ENCODE measurements at regions not wholly inside any gene's neighbourhood (a gene's known extent, or its start where the extent isn't known, plus 50 kb on each side); places are given as distances from the start of the nearest gene placed in this dataset.
A peak's percentile ranks its signal among the peaks of the same experiment; 100 is the strongest.

GRCh38 chr10:129031844-129032150, 435.2 kb upstream of the MGMT start:
- H3K4me3 ChIP-seq (ENCODE audit: low read depth in 2 of 2, low read length in 1 of 2), result peak overlapping the region in 1 of 2 experiments; percentile 46; a peak in 1 of 4 replicates
- CTCF ChIA-PET, result interaction anchor here (0.7 to 3.8 kb wide), 27 partner anchors 10 to 1095 kb away, joined by 3 to 66 read pairs (median 4); no protein-coding TSS in a partner anchor

More at GRCh38 chr10:129031844-129032150, 435.2 kb upstream of the MGMT start:
- no peak overlapping the region for H3K27ac ChIP-seq (ENCODE audit: low read depth in 2 of 2, low read length in 1 of 2)
- no peak overlapping the region for H3K4me2 ChIP-seq
- H3K9me3 ChIP-seq, result no peaks in the 10 kb centered on the region
- H3K4me1 ChIP-seq (ENCODE audit: control insufficient read depth in 1 of 2, insufficient read depth in 2 of 2, low read depth in 1 of 2, low read length in 1 of 2), result no peaks in the 10 kb centered on the region; a peak in 1 of 4 replicates
- H3K27me3 ChIP-seq (ENCODE audit: insufficient read depth), result no peaks in the 10 kb centered on the region
- WGBS (ENCODE audit: low lambda C conversion rate), result 20% methylated on average over 2 of the region's 2 CpGs
- TF ChIP-seq, protein P1, sequence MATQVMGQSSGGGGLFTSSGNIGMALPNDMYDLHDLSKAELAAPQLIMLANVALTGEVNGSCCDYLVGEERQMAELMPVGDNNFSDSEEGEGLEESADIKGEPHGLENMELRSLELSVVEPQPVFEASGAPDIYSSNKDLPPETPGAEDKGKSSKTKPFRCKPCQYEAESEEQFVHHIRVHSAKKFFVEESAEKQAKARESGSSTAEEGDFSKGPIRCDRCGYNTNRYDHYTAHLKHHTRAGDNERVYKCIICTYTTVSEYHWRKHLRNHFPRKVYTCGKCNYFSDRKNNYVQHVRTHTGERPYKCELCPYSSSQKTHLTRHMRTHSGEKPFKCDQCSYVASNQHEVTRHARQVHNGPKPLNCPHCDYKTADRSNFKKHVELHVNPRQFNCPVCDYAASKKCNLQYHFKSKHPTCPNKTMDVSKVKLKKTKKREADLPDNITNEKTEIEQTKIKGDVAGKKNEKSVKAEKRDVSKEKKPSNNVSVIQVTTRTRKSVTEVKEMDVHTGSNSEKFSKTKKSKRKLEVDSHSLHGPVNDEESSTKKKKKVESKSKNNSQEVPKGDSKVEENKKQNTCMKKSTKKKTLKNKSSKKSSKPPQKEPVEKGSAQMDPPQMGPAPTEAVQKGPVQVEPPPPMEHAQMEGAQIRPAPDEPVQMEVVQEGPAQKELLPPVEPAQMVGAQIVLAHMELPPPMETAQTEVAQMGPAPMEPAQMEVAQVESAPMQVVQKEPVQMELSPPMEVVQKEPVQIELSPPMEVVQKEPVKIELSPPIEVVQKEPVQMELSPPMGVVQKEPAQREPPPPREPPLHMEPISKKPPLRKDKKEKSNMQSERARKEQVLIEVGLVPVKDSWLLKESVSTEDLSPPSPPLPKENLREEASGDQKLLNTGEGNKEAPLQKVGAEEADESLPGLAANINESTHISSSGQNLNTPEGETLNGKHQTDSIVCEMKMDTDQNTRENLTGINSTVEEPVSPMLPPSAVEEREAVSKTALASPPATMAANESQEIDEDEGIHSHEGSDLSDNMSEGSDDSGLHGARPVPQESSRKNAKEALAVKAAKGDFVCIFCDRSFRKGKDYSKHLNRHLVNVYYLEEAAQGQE (IDR thresholded peaks at IDR 0.05; ENCODE audit: low read depth, low read length), result no peak
- TF ChIP-seq CHD2 (IDR thresholded peaks at IDR 0.05; ENCODE audit: low read length, partially characterized antibody) (no peak), ELF1 (IDR thresholded peaks at IDR 0.05) (no peak), CTCF (IDR thresholded peaks at IDR 0.05) (no peak; the same call in 1 of the 2 replicates), RCOR1 (IDR thresholded peaks at IDR 0.05; ENCODE audit: low read length) (no peak), FOXM1 (IDR thresholded peaks at IDR 0.05; ENCODE audit: low read depth) (no peak)
- no peaks in the 10 kb centered on the region for H3K9me2 ChIP-seq
- H3K36me3 ChIP-seq (replicated peaks in 1 of 2; ENCODE audit: control insufficient read depth in 1 of 2, insufficient read depth in 2 of 2, low read length in 1 of 2), result no peaks in the 10 kb centered on the region
- H4K20me1 ChIP-seq (ENCODE audit: insufficient read depth), result no peaks in the 10 kb centered on the region
- no peak overlapping the region for H2AFZ ChIP-seq (ENCODE audit: low read depth)
- no peak for DNase-seq
- POLR2A ChIA-PET, result no interaction called here
- H3F3A ChIP-seq (replicated peaks; ENCODE audit: insufficient read depth), result no peaks in the 10 kb centered on the region
- no peaks in the 10 kb centered on the region for H3K79me2 ChIP-seq (ENCODE audit: insufficient read depth)
- H3K9ac ChIP-seq, result no peak overlapping the region
